ENCODE measurements at regions not wholly inside any gene's neighbourhood (a gene's known extent, or its start where the extent isn't known, plus 50 kb on each side); places are given as distances from the start of the nearest gene placed in this dataset.

DNA sequence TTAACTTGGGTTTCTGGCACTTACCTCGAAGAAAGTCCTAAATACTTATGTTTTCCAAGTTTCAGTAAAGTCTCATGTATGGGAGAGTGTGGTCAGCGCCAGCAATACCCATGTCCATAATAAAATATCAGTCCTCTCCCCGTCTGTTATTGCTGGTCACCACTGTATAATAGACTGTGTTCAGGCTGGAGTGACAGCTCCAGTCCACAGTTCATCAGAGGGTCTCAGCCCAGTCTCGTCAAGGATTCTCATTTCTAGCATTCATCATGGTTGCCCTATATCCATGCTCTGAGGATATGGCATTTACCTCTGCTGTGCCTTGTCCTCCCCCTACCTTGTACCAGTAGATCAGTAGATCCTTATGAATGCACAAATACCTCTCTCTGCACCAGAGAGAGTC, 384.5 kb downstream of the NPIPA7 start:
- no peak for TF ChIP-seq POLR2A (IDR thresholded peaks at IDR 0.05; ENCODE audit: control extremely low read depth in 1 of 2, low read depth in 2 of 2, low read length in 2 of 2)
- TF ChIP-seq CTCF (IDR thresholded peaks at IDR 0.05; ENCODE audit: control extremely low read depth in 1 of 3, insufficient read depth in 1 of 3, low read depth in 1 of 3, low read length in 3 of 3), result no peak
- no peak for TF ChIP-seq CREB1 (IDR thresholded peaks at IDR 0.05)
- no peak for TF ChIP-seq EP300 (IDR thresholded peaks at IDR 0.05; ENCODE audit: borderline replicate concordance in 1 of 2, low read depth in 2 of 2, low read length in 2 of 2)
- no peak for TF ChIP-seq RNF2 (IDR thresholded peaks at IDR 0.05; ENCODE audit: borderline replicate concordance, low read depth, low read length, missing control alignments, poor library complexity, severe bottlenecking)
- no peak for TF ChIP-seq USF2 (IDR thresholded peaks at IDR 0.05; ENCODE audit: low read length)
- no peak for TF ChIP-seq POLR2AphosphoS5 (IDR thresholded peaks at IDR 0.05; ENCODE audit: low read depth, low read length)
- no peak for TF ChIP-seq POU5F1 (IDR thresholded peaks at IDR 0.05; ENCODE audit: low read depth, low read length)
- TF ChIP-seq CHD7 (IDR thresholded peaks at IDR 0.05; ENCODE audit: insufficient replicate concordance, low read length), result no peak

Measured in H1 (cell line).